C4-2B (cell line): ENCODE measurements at regions not wholly inside any gene's neighbourhood (a gene's known extent, or its start where the extent isn't known, plus 50 kb on each side); places are given as distances from the start of the nearest gene placed in this dataset.

Experiments
- CTCF ChIP-seq: fragments of 450-650 bp; conservative IDR thresholded peaks from 2 replicates; pipeline ENCODE4 v1.5.1; 2017; ENCODE audit warnings: mild to moderate bottlenecking
- ZFX ChIP-seq: fragments of 450-650 bp; IDR thresholded peaks from 2 replicates; pipeline ENCODE4 v1.6.1; 2017

GRCh38 chr1:79648126-79648525, 641.6 kb upstream of the ADGRL4 start:
- TF ChIP-seq CTCF (no peak), ZFX (no peak)
